K562 (cell line): ENCODE measurements at regions not wholly inside any gene's neighbourhood (a gene's known extent, or its start where the extent isn't known, plus 50 kb on each side); places are given as distances from the start of the nearest gene placed in this dataset.

Source experiments
- ATAC-seq: fragments of 200-7000 bp; cut with Tn5 transposase; 3 replicates; pipeline ENCODE4 v1.9.1; 2020; ENCODE audit warnings: moderate library complexity
- BruUV-seq: library from RNA; stranded (reverse); fragments of 400-500 nt; replicated peaks from 2 replicates; lab custom pipeline; 2021; lab: Mats Ljungman, UMichigan
- CTCF ChIA-PET: fragments of 300-600 bp; formaldehyde crosslinking; extraction: SDS; loops from one replicate; lab custom pipeline; 2021; ENCODE audit warnings: low intra/inter-chr PET ratio; lab: Yijun Ruan, JAX
- POLR2A ChIA-PET: fragments of 300-600, 350-650 bp; sonication (Branson Sonifier 250); formaldehyde crosslinking; extraction: SDS; loops from one replicate; lab custom pipeline; 2021; ENCODE audit warnings: antibody characterized with exemption, inconsistent platforms; lab: Yijun Ruan, JAX
- DNase-seq, 4 experiments: peaks; one replicate each; pipeline versions ENCODE4 v3.0.0 to v3.0.0-alpha.2; 2011 to 2018; ENCODE audit warnings: low spot score in 3 of 4, mixed read lengths in 3 of 4; ENCODE audit errors: extremely low read depth in 1 of 4
- FAIRE-seq: peaks from 2 replicates; lab custom pipeline; 2011; peaks lifted over from hg19 to GRCh38; lab: Jason Lieb, UNC
- H2AFZ ChIP-seq: 2 replicates; pipeline ENCODE4 v1.6.0; 2011; ENCODE audit warnings: low read depth, low read length, control low read depth, inconsistent platforms
- H3K27ac ChIP-seq: fragments of 200-600 bp; 3 replicates; pipeline ENCODE4 v1.8.0; 2011; ENCODE audit warnings: low read depth, mild to moderate bottlenecking, control low read depth, inconsistent platforms, low read length, moderate library complexity, mixed read lengths; ENCODE audit errors: extremely low read depth
- H3K27me3 ChIP-seq, 2 experiments: fragments of 300-600 bp in 1 of 2; 2 replicates in 1 of 2; 3 replicates in 1 of 2; pipeline versions ENCODE4 v1.6.0 to v1.8.0; 2011; ENCODE audit warnings: inconsistent platforms in 2 of 2, low read length in 2 of 2, mild to moderate bottlenecking in 1 of 2, mixed read lengths in 1 of 2, moderate library complexity in 1 of 2; ENCODE audit not compliant: control insufficient read depth in 2 of 2, insufficient read depth in 2 of 2
- H3K36me3 ChIP-seq: fragments of 300-600 bp; 3 replicates; pipeline ENCODE4 v1.8.0; 2011; ENCODE audit warnings: mild to moderate bottlenecking, low read length, inconsistent platforms; ENCODE audit not compliant: control insufficient read depth, insufficient read depth
- H3K4me1 ChIP-seq, 2 experiments: fragments of 200-600 bp in 1 of 2; replicated peaks in 1 of 2; 2 replicates in 1 of 2; 3 replicates in 1 of 2; pipeline versions ENCODE4 v1.5.1 to v1.8.0; 2011; ENCODE audit warnings: inconsistent platforms in 2 of 2, low read length in 2 of 2, mild to moderate bottlenecking in 1 of 2, mixed read lengths in 1 of 2, moderate library complexity in 1 of 2; ENCODE audit not compliant: control insufficient read depth in 2 of 2, insufficient read depth in 2 of 2
- H3K4me2 ChIP-seq: 2 replicates; pipeline ENCODE4 v1.6.1; 2011; ENCODE audit warnings: low read length, control low read depth, inconsistent platforms, mixed read lengths; ENCODE audit not compliant: insufficient read depth
- H3K4me3 ChIP-seq: fragments of 200-600 bp; sonication (generic), shearing (Covaris generic); 2 replicates; pipeline ENCODE4 v1.5.1; 2016; ENCODE audit warnings: control low read depth, inconsistent platforms
- H3K79me2 ChIP-seq: fragments of 200-600 bp; 3 replicates; pipeline ENCODE4 v1.8.0; 2011; ENCODE audit warnings: low read length, inconsistent platforms; ENCODE audit not compliant: control insufficient read depth, insufficient read depth
- H3K9ac ChIP-seq, 2 experiments: 2 replicates each; pipeline versions ENCODE4 v1.6.0 to v1.6.1; 2011; ENCODE audit warnings: low read depth in 2 of 2, low read length in 2 of 2, control low read depth in 1 of 2, inconsistent platforms in 1 of 2, mild to moderate bottlenecking in 1 of 2, mixed read lengths in 1 of 2; ENCODE audit not compliant: insufficient read depth in 1 of 2
- H3K9me1 ChIP-seq: one replicate; pipeline ENCODE4 v1.6.0; 2011; ENCODE audit warnings: inconsistent platforms, mild to moderate bottlenecking, low read length, moderate library complexity; ENCODE audit not compliant: control insufficient read depth, insufficient read depth
- H3K9me3 ChIP-seq: replicated peaks from 2 replicates; pipeline ENCODE4 v1.5.1; 2011; ENCODE audit warnings: low read depth, low read length, inconsistent platforms; ENCODE audit not compliant: control insufficient read depth, insufficient read depth
- H4K20me1 ChIP-seq: replicated peaks from 2 replicates; pipeline ENCODE4 v1.6.1; 2011; ENCODE audit warnings: low read length, inconsistent platforms, mixed read lengths; ENCODE audit not compliant: control insufficient read depth, insufficient read depth
- ATF1 ChIP-seq, 2 experiments: fragments of 450-650 bp in 1 of 2; IDR thresholded peaks; 2 replicates each; pipeline ENCODE4 v1.6.1; 2016; ENCODE audit warnings: missing compliant biosample characterization in 1 of 2, missing genetic modification characterization in 1 of 2
- CTBP1 ChIP-seq: fragments of 450-650 bp; IDR thresholded peaks from 2 replicates; pipeline ENCODE4 v1.6.1; 2016; ENCODE audit warnings: borderline replicate concordance
- MEIS2 ChIP-seq: fragments of 450-650 bp; IDR thresholded peaks from 2 replicates; pipeline ENCODE4 v1.6.1; 2014; ENCODE audit warnings: mild to moderate bottlenecking; ENCODE audit not compliant: partially characterized antibody
- NCOA4 ChIP-seq: fragments of 450-650 bp; IDR thresholded peaks from 2 replicates; pipeline ENCODE4 v1.6.1; 2018; ENCODE audit warnings: mild to moderate bottlenecking; ENCODE audit not compliant: partially characterized antibody
- SETDB1 ChIP-seq: IDR thresholded peaks from one replicate; pipeline ENCODE4 v1.6.1; 2012; ENCODE audit warnings: low read length, control low read depth, inconsistent platforms
- ZFP30 ChIP-seq: fragments of 250-450 bp; sonication (Bioruptor Pico); IDR thresholded peaks from 2 replicates; pipeline ENCODE4 v1.8.0; 2022; ENCODE audit warnings: moderate library complexity, mild to moderate bottlenecking, inconsistent platforms, borderline replicate concordance
- ZNF41 ChIP-seq: fragments of 250-450 bp; sonication (Bioruptor Pico); conservative IDR thresholded peaks from 2 replicates; pipeline ENCODE4 v1.4.0; 2020; ENCODE audit warnings: mild to moderate bottlenecking
- WGBS: fragments of 100-300 bp; shearing (Covaris generic); methylation state at CpG from one replicate; pipeline ENCODE4 v1.1.6; 2016; ENCODE audit warnings: low coverage, mixed read lengths; ENCODE audit not compliant: insufficient coverage; ENCODE audit errors: missing lambda C conversion rate; 5-methylcytosine and 5-hydroxymethylcytosine counted together
- in situ Hi-C: fragments of 300-500 bp; cut with MboI; formaldehyde crosslinking; loops from 4 replicates; pipeline ENCODE4 v1.15.0; 2018; ENCODE audit warnings: inconsistent platforms, mixed read lengths
- intact Hi-C: fragments of 100-400 bp; cut with micrococcal nuclease; formaldehyde crosslinking; loops from 2 replicates; pipeline ENCODE4 v1.14.2; 2022

GRCh38 chr3:124592658-124593441 lies 137.4 kb upstream of the UMPS start:
- BruUV-seq, result no TSS peak
- FAIRE-seq (peak; percentile 35), DNase-seq (no peak), ATAC-seq (peak; percentile 59)
- Histone ChIP-seq H3K9ac (peak overlapping the region in 1 of 2 experiments; percentile 20; a peak in 2 of 4 replicates), H3K4me1 (peaks cover 0 to 21% of the 10 kb centered on the region in 2 experiments; a peak in 4 of 5 replicates), H2AFZ (peak overlapping the region; percentile 40; the same call in 1 of the 2 replicates), H3K27me3 (no peaks in the 10 kb centered on the region), H4K20me1 (no peaks in the 10 kb centered on the region), H3K9me3 (no peaks in the 10 kb centered on the region), H3K4me2 (no peak overlapping the region), H3K9me1 (no peaks in the 10 kb centered on the region), H3K27ac (no peak overlapping the region), H3K36me3 (no peaks in the 10 kb centered on the region), H3K79me2 (0 out of 3 replicates have a peak, but pooled peaks cover 2% of the 10 kb centered on the region), H3K4me3 (no peak overlapping the region)
- in situ Hi-C loops (no loop called here), intact Hi-C loops (no loop called here)
- ChIA-PET POLR2A (no interaction called here), CTCF (no interaction called here)
- 34% methylated on average over 3 of the region's 3 CpGs for WGBS
- TF ChIP-seq CTBP1, result no peak
- no peak for TF ChIP-seq NCOA4
- TF ChIP-seq SETDB1, result no peak
- TF ChIP-seq ZFP30 (CRISPR knock-in tag), result no peak
- TF ChIP-seq MEIS2, result no peak
- no peak for TF ChIP-seq ATF1 (CRISPR knock-in tag; IDR thresholded peaks at IDR 0.05)
- TF ChIP-seq ATF1 (tag; IDR thresholded peaks at IDR 0.05), result no peak
- TF ChIP-seq ZNF41 (CRISPR knock-in tag), result no peak
